Body of pancreas (tissue), 4 donors: ENCODE measurements at regions not wholly inside any gene's neighbourhood (a gene's known extent, or its start where the extent isn't known, plus 50 kb on each side); places are given as distances from the start of the nearest gene placed in this dataset.

Experiments used
- POLR2A ChIP-seq, 3 donors: fragments of 450-650 bp; IDR thresholded peaks; one replicate each; pipeline ENCODE4 v1.6.1; 2016; ENCODE audit warnings: antibody characterized with exemption in 3 of 3, mild to moderate bottlenecking in 2 of 3
- TF ChIP-seq, protein P1 (sequence below), 7 experiments: fragments of 450-650 bp in 4 of 7; fragments of 200-600 bp in 3 of 7; sonication (generic) in 3 of 7; IDR thresholded peaks; one replicate each; pipeline ENCODE4 v1.5.1; 2016 to 2019; ENCODE audit warnings: antibody characterized with exemption in 7 of 7

- no peak for TF ChIP-seq POLR2A (IDR thresholded peaks at IDR 0.05)
- TF ChIP-seq, protein P1, sequence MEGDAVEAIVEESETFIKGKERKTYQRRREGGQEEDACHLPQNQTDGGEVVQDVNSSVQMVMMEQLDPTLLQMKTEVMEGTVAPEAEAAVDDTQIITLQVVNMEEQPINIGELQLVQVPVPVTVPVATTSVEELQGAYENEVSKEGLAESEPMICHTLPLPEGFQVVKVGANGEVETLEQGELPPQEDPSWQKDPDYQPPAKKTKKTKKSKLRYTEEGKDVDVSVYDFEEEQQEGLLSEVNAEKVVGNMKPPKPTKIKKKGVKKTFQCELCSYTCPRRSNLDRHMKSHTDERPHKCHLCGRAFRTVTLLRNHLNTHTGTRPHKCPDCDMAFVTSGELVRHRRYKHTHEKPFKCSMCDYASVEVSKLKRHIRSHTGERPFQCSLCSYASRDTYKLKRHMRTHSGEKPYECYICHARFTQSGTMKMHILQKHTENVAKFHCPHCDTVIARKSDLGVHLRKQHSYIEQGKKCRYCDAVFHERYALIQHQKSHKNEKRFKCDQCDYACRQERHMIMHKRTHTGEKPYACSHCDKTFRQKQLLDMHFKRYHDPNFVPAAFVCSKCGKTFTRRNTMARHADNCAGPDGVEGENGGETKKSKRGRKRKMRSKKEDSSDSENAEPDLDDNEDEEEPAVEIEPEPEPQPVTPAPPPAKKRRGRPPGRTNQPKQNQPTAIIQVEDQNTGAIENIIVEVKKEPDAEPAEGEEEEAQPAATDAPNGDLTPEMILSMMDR (IDR thresholded peaks at IDR 0.05): no peak
These were observed 1224.5 kb downstream of the PCDH18 start for GRCh38 chr4:136307765-136308164.
